ENCODE measurements at regions not wholly inside any gene's neighbourhood (a gene's known extent, or its start where the extent isn't known, plus 50 kb on each side); places are given as distances from the start of the nearest gene placed in this dataset.

- peak; percentile 3 for DNase-seq (ENCODE audit: low read depth)
Observed at GRCh38 chr6:22068561-22069305, 228.1 kb downstream of the PRL start.

GRCh38 chr6:22069306-22069800 is 227.5 kb downstream of the PRL start:
- no peak for DNase-seq (ENCODE audit: low read depth)

- no peak for DNase-seq (ENCODE audit: low read depth)
Observed at GRCh38 chr6:22071270-22072041, 225.4 kb downstream of the PRL start.

GRCh38 chr6:22072949-22073348 is 223.9 kb downstream of the PRL start:
- DNase-seq (ENCODE audit: low read depth), result no peak

- DNase-seq (ENCODE audit: low read depth), result no peak
Observed at GRCh38 chr6:22073516-22074198, 223.2 kb downstream of the PRL start.

GRCh38 chr6:22078288-22078687 is 218.5 kb downstream of the PRL start:
- DNase-seq (ENCODE audit: low read depth), result no peak

GRCh38 chr6:22078802-22079545 is 217.9 kb downstream of the PRL start:
- DNase-seq (ENCODE audit: low read depth), result no peak

- DNase-seq (ENCODE audit: low read depth), result no peak
Observed at GRCh38 chr6:22079783-22080182, 217.1 kb downstream of the PRL start.

- DNase-seq (ENCODE audit: low read depth), result no peak
Observed at GRCh38 chr6:22081709-22082108, 215.1 kb downstream of the PRL start.

- no peak for DNase-seq (ENCODE audit: low read depth)
Observed at GRCh38 chr6:22082218-22082617, 214.6 kb downstream of the PRL start.

GRCh38 chr6:22083119-22083518 is 213.7 kb downstream of the PRL start:
- no peak for DNase-seq (ENCODE audit: low read depth)

GRCh38 chr6:22087960-22088706 is 208.7 kb downstream of the PRL start:
- no peak for DNase-seq (ENCODE audit: low read depth)

- no peak for DNase-seq (ENCODE audit: low read depth)
Observed at GRCh38 chr6:22091424-22091948, 205.3 kb downstream of the PRL start.

- no peak for DNase-seq (ENCODE audit: low read depth)
Observed at GRCh38 chr6:22095836-22096235, 201.0 kb downstream of the PRL start.

- no peak for DNase-seq (ENCODE audit: low read depth)
Observed at GRCh38 chr6:22098601-22099031, 198.2 kb downstream of the PRL start.

- DNase-seq (ENCODE audit: low read depth), result no peak
Observed at GRCh38 chr6:22099231-22099630, 197.6 kb downstream of the PRL start.

GRCh38 chr6:22099923-22100322 is 196.9 kb downstream of the PRL start:
- no peak for DNase-seq (ENCODE audit: low read depth)

GRCh38 chr6:22101163-22101562 is 195.7 kb downstream of the PRL start:
- no peak for DNase-seq (ENCODE audit: low read depth)

- DNase-seq (ENCODE audit: low read depth), result no peak
Observed at GRCh38 chr6:22102671-22103070, 194.2 kb downstream of the PRL start.

GRCh38 chr6:22106451-22106850 is 190.4 kb downstream of the PRL start:
- no peak for DNase-seq (ENCODE audit: low read depth)

- no peak for DNase-seq (ENCODE audit: low read depth)
Observed at GRCh38 chr6:22106961-22107360, 189.9 kb downstream of the PRL start.
